HEK293 (cell line): ENCODE measurements at regions not wholly inside any gene's neighbourhood (a gene's known extent, or its start where the extent isn't known, plus 50 kb on each side); places are given as distances from the start of the nearest gene placed in this dataset.

ENCODE experiments used
- CTCF ChIA-PET: fragments of 350-600 bp; formaldehyde crosslinking; extraction: SDS; loops from one replicate; lab custom pipeline; 2021; ENCODE audit warnings: antibody characterized with exemption; lab: Yijun Ruan, JAX
- POLR2A ChIA-PET: fragments of 300-600 bp; formaldehyde crosslinking; extraction: SDS; loops from one replicate; lab custom pipeline; 2020; ENCODE audit warnings: antibody characterized with exemption, inconsistent platforms; lab: Yijun Ruan, JAX
- H3K27ac ChIP-seq: fragments of 200-500 bp; sonication (Bioruptor generic); 2 replicates; pipeline ENCODE4 v1.5.1; 2014; ENCODE audit warnings: low read depth, low read length, control low read depth, inconsistent platforms; ENCODE audit errors: extremely low read depth
- H3K36me3 ChIP-seq, 2 experiments: fragments of 200-500 bp in 1 of 2; sonication (Bioruptor generic) in 1 of 2; 1 replicate in 1 of 2; 2 replicates in 1 of 2; pipeline ENCODE4 v1.5.1; 2014 to 2017; ENCODE audit warnings: inconsistent platforms in 2 of 2, low read length in 2 of 2; ENCODE audit not compliant: control insufficient read depth in 2 of 2, insufficient read depth in 1 of 2
- H3K4me1 ChIP-seq: fragments of 200-500 bp; sonication (Bioruptor generic); 2 replicates; pipeline ENCODE4 v1.5.1; 2014; ENCODE audit warnings: mild to moderate bottlenecking, low read length, inconsistent platforms; ENCODE audit not compliant: control insufficient read depth, insufficient read depth
- H3K4me3 ChIP-seq: 2 replicates; pipeline ENCODE4 v1.5.1; 2011; ENCODE audit warnings: low read depth, mild to moderate bottlenecking, control low read depth, low read length, moderate library complexity
- H3K9me3 ChIP-seq: fragments of 200-500 bp; sonication (Bioruptor generic); 2 replicates; pipeline ENCODE4 v1.5.1; 2014; ENCODE audit warnings: low read depth, low read length, inconsistent platforms; ENCODE audit not compliant: control insufficient read depth, insufficient read depth
- BCL6B ChIP-seq: fragments of 450-650 bp; formaldehyde crosslinking; IDR thresholded peaks from 2 replicates; pipeline ENCODE4 v1.5.1; 2017; ENCODE audit warnings: missing biosample characterization, missing genetic modification characterization
- HOXA7 ChIP-seq: sonication (generic); formaldehyde crosslinking; IDR thresholded peaks from 2 replicates; pipeline ENCODE4 v1.8.1; 2022; ENCODE audit warnings: missing genetic modification reagents, borderline replicate concordance
- INSM2 ChIP-seq: fragments of 450-650 bp; formaldehyde crosslinking; IDR thresholded peaks from 2 replicates; pipeline ENCODE4 v1.5.1; 2016; ENCODE audit warnings: missing biosample characterization, missing genetic modification characterization
- OVOL3 ChIP-seq: fragments of 450-650 bp; formaldehyde crosslinking; IDR thresholded peaks from 2 replicates; pipeline ENCODE4 v1.5.1; 2016; ENCODE audit warnings: missing biosample characterization, missing genetic modification characterization
- PRDM1 ChIP-seq: fragments of 450-650 bp; formaldehyde crosslinking; IDR thresholded peaks from 2 replicates; pipeline ENCODE4; 2016; ENCODE audit warnings: missing biosample characterization, missing genetic modification characterization
- PRDM10 ChIP-seq: fragments of 450-650 bp; formaldehyde crosslinking; IDR thresholded peaks from 2 replicates; pipeline ENCODE4 v1.5.1; 2016; ENCODE audit warnings: missing biosample characterization, missing genetic modification characterization
- RBAK ChIP-seq: fragments of 450-650 bp; formaldehyde crosslinking; IDR thresholded peaks from 2 replicates; pipeline ENCODE4 v1.5.1; 2016; ENCODE audit warnings: missing biosample characterization, missing genetic modification characterization
- ZBTB10 ChIP-seq: fragments of 450-650 bp; formaldehyde crosslinking; IDR thresholded peaks from 2 replicates; pipeline ENCODE4 v1.5.1; 2016; ENCODE audit warnings: missing biosample characterization, missing genetic modification characterization
- ZEB2 ChIP-seq: fragments of 450-650 bp; formaldehyde crosslinking; IDR thresholded peaks from 2 replicates; pipeline ENCODE4 v1.5.1; 2016; ENCODE audit warnings: missing biosample characterization, missing genetic modification characterization
- ZFP3 ChIP-seq: fragments of 450-650 bp; formaldehyde crosslinking; IDR thresholded peaks from 2 replicates; pipeline ENCODE4 v1.5.1; 2016; ENCODE audit warnings: low read depth, missing biosample characterization, missing genetic modification characterization
- ZFP37 ChIP-seq: fragments of 450-650 bp; formaldehyde crosslinking; IDR thresholded peaks from 2 replicates; pipeline ENCODE4 v1.5.1; 2016; ENCODE audit warnings: missing biosample characterization, missing genetic modification characterization
- ZNF10 ChIP-seq: fragments of 450-650 bp; formaldehyde crosslinking; IDR thresholded peaks from 2 replicates; pipeline ENCODE4 v1.5.1; 2017; ENCODE audit warnings: missing biosample characterization, missing genetic modification characterization
- ZNF133 ChIP-seq: fragments of 450-650 bp; formaldehyde crosslinking; IDR thresholded peaks from 2 replicates; pipeline ENCODE4 v1.5.1; 2016; ENCODE audit warnings: missing biosample characterization, missing genetic modification characterization
- ZNF214 ChIP-seq: fragments of 450-650 bp; formaldehyde crosslinking; IDR thresholded peaks from 2 replicates; pipeline ENCODE4 v1.5.1; 2017; ENCODE audit warnings: missing biosample characterization, mild to moderate bottlenecking, missing genetic modification characterization, borderline replicate concordance
- ZNF341 ChIP-seq: fragments of 450-650 bp; formaldehyde crosslinking; IDR thresholded peaks from 2 replicates; pipeline ENCODE4; 2016; ENCODE audit warnings: low read depth, missing biosample characterization, missing genetic modification characterization
- ZNF433 ChIP-seq: fragments of 450-650 bp; formaldehyde crosslinking; IDR thresholded peaks from 2 replicates; pipeline ENCODE4 v1.5.1; 2016; ENCODE audit warnings: missing biosample characterization, missing genetic modification characterization, low read depth
- ZNF521 ChIP-seq: fragments of 450-650 bp; formaldehyde crosslinking; IDR thresholded peaks from 2 replicates; pipeline ENCODE4 v1.5.1; 2017; ENCODE audit warnings: missing biosample characterization, mild to moderate bottlenecking, missing genetic modification characterization
- ZNF549 ChIP-seq: fragments of 450-650 bp; IDR thresholded peaks from 2 replicates; pipeline ENCODE4 v1.5.1; 2018; ENCODE audit warnings: missing biosample characterization, missing genetic modification characterization, mild to moderate bottlenecking, inconsistent platforms, moderate library complexity
- ZNF747 ChIP-seq: fragments of 450-650 bp; formaldehyde crosslinking; IDR thresholded peaks from 2 replicates; pipeline ENCODE4 v1.5.1; 2016; ENCODE audit warnings: missing biosample characterization, missing genetic modification characterization
- ZNF843 ChIP-seq: fragments of 450-650 bp; formaldehyde crosslinking; IDR thresholded peaks from 2 replicates; pipeline ENCODE4 v1.5.1; 2016; ENCODE audit warnings: missing biosample characterization, missing genetic modification characterization
- ZSCAN30 ChIP-seq: fragments of 450-650 bp; IDR thresholded peaks from 2 replicates; pipeline ENCODE4 v1.5.1; 2018; ENCODE audit warnings: missing biosample characterization, mild to moderate bottlenecking, missing genetic modification characterization, moderate library complexity
- ZSCAN5A ChIP-seq: fragments of 450-650 bp; formaldehyde crosslinking; IDR thresholded peaks from 2 replicates; pipeline ENCODE4 v1.5.1; 2016; ENCODE audit warnings: missing biosample characterization, missing genetic modification characterization

GRCh38 chr5:89232139-89232603, 349.2 kb upstream of the MEF2C start:
- ChIA-PET CTCF (no interaction called here), POLR2A (no interaction called here)
- Histone ChIP-seq H3K4me1 (no peaks in the 10 kb centered on the region), H3K9me3 (no peaks in the 10 kb centered on the region), H3K27ac (no peak overlapping the region), H3K36me3 (no peaks in the 10 kb centered on the region)
- TF ChIP-seq ZSCAN5A (tag by site-specific recombination): no peak
- TF ChIP-seq ZFP3 (tag by site-specific recombination): no peak
- no peak for TF ChIP-seq ZNF10 (tag by site-specific recombination)
- TF ChIP-seq BCL6B (tag by site-specific recombination): no peak
- TF ChIP-seq PRDM1: no peak
- no peak for TF ChIP-seq ZNF521
- TF ChIP-seq ZNF747 (tag by site-specific recombination): no peak
- TF ChIP-seq, all 188 proteins: peak for 0
- H3K4me3 ChIP-seq: no peak overlapping the region

GRCh38 chr5:89230178-89230577, 347.2 kb upstream of the MEF2C start:
- POLR2A ChIA-PET: no interaction called here
- no peak overlapping the region for H3K27ac ChIP-seq
- no peak for TF ChIP-seq ZEB2 (tag by site-specific recombination)
- no peak for TF ChIP-seq HOXA7 (CRISPR knock-in tag)
- TF ChIP-seq OVOL3: no peak
- no peak for TF ChIP-seq ZNF341 (tag by site-specific recombination)
- no peak for TF ChIP-seq ZNF843 (tag by site-specific recombination)
- TF ChIP-seq ZNF549: no peak
- TF ChIP-seq ZNF433 (tag by site-specific recombination): no peak
- TF ChIP-seq ZFP37 (tag by site-specific recombination): no peak
- no peak for TF ChIP-seq ZBTB10
- TF ChIP-seq ZNF133 (tag by site-specific recombination): no peak
- TF ChIP-seq, all 188 proteins: peak for 0
- Histone ChIP-seq H3K4me1 (no peaks in the 10 kb centered on the region), H3K36me3 (no peaks in the 10 kb centered on the region), H3K4me3 (no peak overlapping the region), H3K9me3 (no peaks in the 10 kb centered on the region)
- CTCF ChIA-PET: no interaction called here

- CTCF ChIA-PET: no interaction called here
- Histone ChIP-seq H3K4me3 (no peak overlapping the region), H3K27ac (no peak overlapping the region), H3K36me3 (no peaks in the 10 kb centered on the region), H3K9me3 (no peaks in the 10 kb centered on the region), H3K4me1 (no peaks in the 10 kb centered on the region)
- POLR2A ChIA-PET: no interaction called here
- no peak for TF ChIP-seq INSM2 (tag by site-specific recombination)
- TF ChIP-seq RBAK (tag by site-specific recombination): no peak
- TF ChIP-seq ZNF214: no peak
- TF ChIP-seq PRDM10: no peak
- no peak for TF ChIP-seq ZSCAN30
Observed at GRCh38 chr5:89229331-89230070, 346.5 kb upstream of the MEF2C start.
